Fibroblast of lung (primary cell): ENCODE measurements at regions not wholly inside any gene's neighbourhood (a gene's known extent, or its start where the extent isn't known, plus 50 kb on each side); places are given as distances from the start of the nearest gene placed in this dataset.

Experiments used
- DNase-seq, 2 donors: peaks; one replicate each; pipeline versions ENCODE4 v3.0.0 to v3.0.0-alpha.2; 2010; ENCODE audit warnings: low read depth in 2 of 2
- H2AFZ ChIP-seq: 2 replicates; pipeline ENCODE4 v1.5.1; 2012; ENCODE audit warnings: low read length, control low read depth, inconsistent platforms
- H3K27ac ChIP-seq: 2 replicates; pipeline ENCODE4 v1.5.1; 2011; ENCODE audit warnings: low read length, control low read depth; ENCODE audit not compliant: insufficient read depth
- H3K27me3 ChIP-seq: 2 replicates; pipeline ENCODE4 v1.5.1; 2011; ENCODE audit warnings: mild to moderate bottlenecking, low read length; ENCODE audit not compliant: control insufficient read depth, insufficient read depth
- H3K36me3 ChIP-seq: 2 replicates; pipeline ENCODE4 v1.5.1; 2011; ENCODE audit warnings: low read length; ENCODE audit not compliant: control insufficient read depth, insufficient read depth
- H3K4me1 ChIP-seq: 2 replicates; pipeline ENCODE4 v1.5.1; 2011; ENCODE audit warnings: low read length; ENCODE audit not compliant: control insufficient read depth, insufficient read depth; ENCODE audit errors: extremely low read depth
- H3K4me2 ChIP-seq: 2 replicates; pipeline ENCODE4 v1.5.1; 2011; ENCODE audit warnings: low read length, control low read depth; ENCODE audit not compliant: insufficient read depth; ENCODE audit errors: extremely low read depth
- H3K4me3 ChIP-seq, 4 experiments: fragments of 200-600 bp in 1 of 4; sonication (generic) in 1 of 4; replicated peaks in 1 of 4; 2 replicates each; pipeline ENCODE4 v1.5.1; 2011 to 2016; ENCODE audit warnings: low read length in 4 of 4, low read depth in 3 of 4, mild to moderate bottlenecking in 3 of 4, control low read depth in 2 of 4, inconsistent platforms in 1 of 4, mixed read lengths in 1 of 4; ENCODE audit not compliant: insufficient read depth in 1 of 4; ENCODE audit errors: control extremely low read depth in 1 of 4
- H3K79me2 ChIP-seq: 2 replicates; pipeline ENCODE4 v1.5.1; 2012; ENCODE audit warnings: mild to moderate bottlenecking, low read length, inconsistent platforms; ENCODE audit not compliant: control insufficient read depth, insufficient read depth
- H3K9ac ChIP-seq: 2 replicates; pipeline ENCODE4 v1.5.1; 2011; ENCODE audit warnings: mild to moderate bottlenecking, low read length, control low read depth; ENCODE audit not compliant: insufficient read depth
- H3K9me3 ChIP-seq: 2 replicates; pipeline ENCODE4 v1.5.1; 2012; ENCODE audit warnings: low read depth, low read length; ENCODE audit not compliant: control insufficient read depth, insufficient read depth
- H4K20me1 ChIP-seq: 2 replicates; pipeline ENCODE4 v1.5.1; 2011; ENCODE audit warnings: low read length; ENCODE audit not compliant: control insufficient read depth, insufficient read depth; ENCODE audit errors: extremely low read depth
- CTCF ChIP-seq, 2 donors: IDR thresholded peaks in 1 of 2; conservative IDR thresholded peaks in 1 of 2; 1 replicate in 1 of 2; 2 replicates in 1 of 2; pipeline ENCODE4 v1.5.1; 2011 to 2012; ENCODE audit warnings: low read length in 2 of 2, control low read depth in 1 of 2, inconsistent platforms in 1 of 2, low read depth in 1 of 2, mild to moderate bottlenecking in 1 of 2
- EZH2 ChIP-seq: IDR thresholded peaks from 2 replicates; pipeline ENCODE4 v1.5.1; 2012; ENCODE audit warnings: low read length, control low read depth, mild to moderate bottlenecking; ENCODE audit errors: missing control alignments

- H2AFZ ChIP-seq, result no peak overlapping the region
- H3K79me2 ChIP-seq, result no peaks in the 10 kb centered on the region
- no peaks in the 10 kb centered on the region for H3K27me3 ChIP-seq
- H3K9ac ChIP-seq, result no peak overlapping the region
- H3K36me3 ChIP-seq, result no peaks in the 10 kb centered on the region
- H3K4me1 ChIP-seq, result no peaks in the 10 kb centered on the region
- TF ChIP-seq EZH2, result no peak
- TF ChIP-seq CTCF (conservative IDR thresholded peaks at IDR 0.05 in 1 of 2, IDR thresholded peaks at IDR 0.05 in 1 of 2; ENCODE audit: low read depth in 1 of 2, low read length in 2 of 2), result no peak
- no peak overlapping the region for H3K27ac ChIP-seq
- H3K9me3 ChIP-seq, result no peaks in the 10 kb centered on the region
- H4K20me1 ChIP-seq, result no peaks in the 10 kb centered on the region
- DNase-seq, result peak in 1 of 2 donors; percentile 38
- H3K4me3 ChIP-seq, result no peak overlapping the region
- no peak overlapping the region for H3K4me2 ChIP-seq
Observed at GRCh38 chr12:47356129-47356700, 276.5 kb upstream of the AMIGO2 start.

- Histone ChIP-seq H3K27ac (no peak overlapping the region), H3K9ac (no peak overlapping the region), H3K36me3 (no peaks in the 10 kb centered on the region), H3K27me3 (no peaks in the 10 kb centered on the region), H4K20me1 (no peaks in the 10 kb centered on the region), H3K9me3 (no peaks in the 10 kb centered on the region), H3K4me1 (no peaks in the 10 kb centered on the region), H3K79me2 (no peaks in the 10 kb centered on the region), H3K4me3 (no peak overlapping the region), H2AFZ (no peak overlapping the region), H3K4me2 (no peak overlapping the region)
- no peak for TF ChIP-seq EZH2
- no peak for TF ChIP-seq CTCF (conservative IDR thresholded peaks at IDR 0.05 in 1 of 2, IDR thresholded peaks at IDR 0.05 in 1 of 2; ENCODE audit: low read depth in 1 of 2, low read length in 2 of 2)
- no peak for DNase-seq
Observed at GRCh38 chr12:47353508-47353907, 273.7 kb upstream of the AMIGO2 start.

- H3K9me3 ChIP-seq, result no peaks in the 10 kb centered on the region
- no peaks in the 10 kb centered on the region for H3K4me1 ChIP-seq
- H3K9ac ChIP-seq, result no peak overlapping the region
- no peaks in the 10 kb centered on the region for H3K36me3 ChIP-seq
- no peaks in the 10 kb centered on the region for H4K20me1 ChIP-seq
- H3K27ac ChIP-seq, result no peak overlapping the region
- H2AFZ ChIP-seq, result no peak overlapping the region
- no peaks in the 10 kb centered on the region for H3K79me2 ChIP-seq
- no peaks in the 10 kb centered on the region for H3K27me3 ChIP-seq
- no peak overlapping the region for H3K4me2 ChIP-seq
- no peak for DNase-seq
- no peak for TF ChIP-seq EZH2
- no peak for TF ChIP-seq CTCF (conservative IDR thresholded peaks at IDR 0.05 in 1 of 2, IDR thresholded peaks at IDR 0.05 in 1 of 2; ENCODE audit: low read depth in 1 of 2, low read length in 2 of 2)
- no peak overlapping the region for H3K4me3 ChIP-seq
Observed at GRCh38 chr12:47352067-47352466, 272.3 kb upstream of the AMIGO2 start.
